ENCODE measurements at regions not wholly inside any gene's neighbourhood (a gene's known extent, or its start where the extent isn't known, plus 50 kb on each side); places are given as distances from the start of the nearest gene placed in this dataset.

- in situ Hi-C loops (cut with HindIII; ENCODE audit: low pct_unique_long_range_greater_than_20kb, low sequenced_read_pairs), result no loop called here
- no peaks in the 10 kb centered on the region for H3K36me3 ChIP-seq (ENCODE audit: control insufficient read depth, insufficient read depth, low read length)
Measured at GRCh38 chr10:27439101-27439500, 65.0 kb upstream of the RAB18 start.

GRCh38 chr10:27437775-27438174, 66.3 kb upstream of the RAB18 start:
- intact Hi-C loops (cut with micrococcal nuclease; ENCODE audit: unreplicated experiment) (no loop called here), in situ Hi-C loops (cut with HindIII; ENCODE audit: low pct_unique_long_range_greater_than_20kb, low sequenced_read_pairs) (no loop called here)
- Histone ChIP-seq H3K27ac (ENCODE audit: low read length) (no peak overlapping the region), H3K4me1 (ENCODE audit: control insufficient read depth, insufficient read depth, low read length) (no peaks in the 10 kb centered on the region), H3K27me3 (ENCODE audit: control insufficient read depth, insufficient read depth, low read length) (no peaks in the 10 kb centered on the region), H3K36me3 (ENCODE audit: control insufficient read depth, insufficient read depth, low read length) (no peaks in the 10 kb centered on the region), H3K9me3 (ENCODE audit: control insufficient read depth, insufficient read depth, low read depth, low read length) (no peaks in the 10 kb centered on the region), H3K4me3 (ENCODE audit: low read depth in 2 of 2, low read length in 2 of 2) (no peak overlapping the region)
- no peak for ATAC-seq
- TF ChIP-seq SIN3A (IDR thresholded peaks at IDR 0.05; ENCODE audit: borderline replicate concordance, insufficient read depth, low read depth, low read length) (no peak), REST (IDR thresholded peaks at IDR 0.05; ENCODE audit: insufficient read depth in 1 of 2, low read depth in 2 of 2, low read length in 1 of 2) (no peak), TCF7L2 (IDR thresholded peaks at IDR 0.05; ENCODE audit: low read depth, low read length) (no peak), POLR2AphosphoS5 (IDR thresholded peaks at IDR 0.05; ENCODE audit: low read depth, low read length) (no peak)
- TF ChIP-seq, protein P1, sequence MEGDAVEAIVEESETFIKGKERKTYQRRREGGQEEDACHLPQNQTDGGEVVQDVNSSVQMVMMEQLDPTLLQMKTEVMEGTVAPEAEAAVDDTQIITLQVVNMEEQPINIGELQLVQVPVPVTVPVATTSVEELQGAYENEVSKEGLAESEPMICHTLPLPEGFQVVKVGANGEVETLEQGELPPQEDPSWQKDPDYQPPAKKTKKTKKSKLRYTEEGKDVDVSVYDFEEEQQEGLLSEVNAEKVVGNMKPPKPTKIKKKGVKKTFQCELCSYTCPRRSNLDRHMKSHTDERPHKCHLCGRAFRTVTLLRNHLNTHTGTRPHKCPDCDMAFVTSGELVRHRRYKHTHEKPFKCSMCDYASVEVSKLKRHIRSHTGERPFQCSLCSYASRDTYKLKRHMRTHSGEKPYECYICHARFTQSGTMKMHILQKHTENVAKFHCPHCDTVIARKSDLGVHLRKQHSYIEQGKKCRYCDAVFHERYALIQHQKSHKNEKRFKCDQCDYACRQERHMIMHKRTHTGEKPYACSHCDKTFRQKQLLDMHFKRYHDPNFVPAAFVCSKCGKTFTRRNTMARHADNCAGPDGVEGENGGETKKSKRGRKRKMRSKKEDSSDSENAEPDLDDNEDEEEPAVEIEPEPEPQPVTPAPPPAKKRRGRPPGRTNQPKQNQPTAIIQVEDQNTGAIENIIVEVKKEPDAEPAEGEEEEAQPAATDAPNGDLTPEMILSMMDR (IDR thresholded peaks at IDR 0.05), result no peak
- DNase-seq (ENCODE audit: low read depth, low spot score), result no peak
- BruUV-seq (replicated peaks), result no TSS peak
- ChIA-PET CTCF (no interaction called here), POLR2A (no interaction called here)

More at GRCh38 chr10:27439101-27439500, 65.0 kb upstream of the RAB18 start:
- Histone ChIP-seq H3K4me1 (ENCODE audit: control insufficient read depth, insufficient read depth, low read length) (no peaks in the 10 kb centered on the region), H3K4me3 (ENCODE audit: low read depth in 2 of 2, low read length in 2 of 2) (no peak overlapping the region), H3K27ac (ENCODE audit: low read length) (no peak overlapping the region), H3K27me3 (ENCODE audit: control insufficient read depth, insufficient read depth, low read length) (no peaks in the 10 kb centered on the region), H3K9me3 (ENCODE audit: control insufficient read depth, insufficient read depth, low read depth, low read length) (no peaks in the 10 kb centered on the region)
- intact Hi-C loops (cut with micrococcal nuclease; ENCODE audit: unreplicated experiment), result no loop called here
- no peak for ATAC-seq
- CTCF ChIA-PET, result no interaction called here
- no TSS peak for BruUV-seq (replicated peaks)
- POLR2A ChIA-PET, result no interaction called here
- TF ChIP-seq REST (IDR thresholded peaks at IDR 0.05; ENCODE audit: insufficient read depth in 1 of 2, low read depth in 2 of 2, low read length in 1 of 2), result no peak
- no peak for TF ChIP-seq TCF7L2 (IDR thresholded peaks at IDR 0.05; ENCODE audit: low read depth, low read length)
- TF ChIP-seq, protein P1 (IDR thresholded peaks at IDR 0.05), result no peak
- no peak for TF ChIP-seq POLR2AphosphoS5 (IDR thresholded peaks at IDR 0.05; ENCODE audit: low read depth, low read length)
- no peak for TF ChIP-seq SIN3A (IDR thresholded peaks at IDR 0.05; ENCODE audit: borderline replicate concordance, insufficient read depth, low read depth, low read length)
- DNase-seq (ENCODE audit: low read depth, low spot score), result no peak
